Fibroblast of the aortic adventitia (primary cell): ENCODE measurements at regions not wholly inside any gene's neighbourhood (a gene's known extent, or its start where the extent isn't known, plus 50 kb on each side); places are given as distances from the start of the nearest gene placed in this dataset.
A peak's percentile ranks its signal among the peaks of the same experiment; 100 is the strongest.

Experiments used
- DNase-seq: peaks from one replicate; pipeline ENCODE4 v3.0.0-alpha.2; 2010; ENCODE audit warnings: low read depth
- H3K4me3 ChIP-seq: 2 replicates; pipeline ENCODE4 v1.5.1; 2011; ENCODE audit warnings: low read depth, mild to moderate bottlenecking, control low read depth, low read length, moderate library complexity
- TF ChIP-seq, protein P1 (sequence below): IDR thresholded peaks from 2 replicates; pipeline ENCODE4 v1.5.1; 2011; ENCODE audit warnings: mild to moderate bottlenecking, low read length, control low read depth, inconsistent platforms; ENCODE audit not compliant: insufficient read depth

DNA sequence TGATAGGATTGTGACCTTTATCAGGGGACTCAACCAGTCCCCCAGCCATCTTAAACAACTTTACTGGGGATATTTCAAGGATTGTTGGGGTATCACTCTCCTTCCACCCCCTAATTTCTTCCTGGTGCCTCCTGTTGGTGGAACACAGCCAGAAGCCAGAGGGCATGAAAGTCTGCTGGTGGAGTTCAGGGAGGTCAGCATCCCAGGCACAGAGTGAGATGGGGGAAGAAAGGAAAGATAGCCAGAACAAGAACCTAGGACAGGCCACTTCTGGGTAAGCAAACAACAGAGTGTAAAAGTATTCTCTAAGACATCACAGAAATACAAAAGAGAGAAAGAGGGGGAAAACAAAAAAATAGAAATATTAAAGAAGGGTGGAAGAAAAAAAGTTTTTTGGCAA lies 101.8 kb downstream of the SPRY2 start:
- H3K4me3 ChIP-seq, result no peak overlapping the region
- TF ChIP-seq, protein P1, sequence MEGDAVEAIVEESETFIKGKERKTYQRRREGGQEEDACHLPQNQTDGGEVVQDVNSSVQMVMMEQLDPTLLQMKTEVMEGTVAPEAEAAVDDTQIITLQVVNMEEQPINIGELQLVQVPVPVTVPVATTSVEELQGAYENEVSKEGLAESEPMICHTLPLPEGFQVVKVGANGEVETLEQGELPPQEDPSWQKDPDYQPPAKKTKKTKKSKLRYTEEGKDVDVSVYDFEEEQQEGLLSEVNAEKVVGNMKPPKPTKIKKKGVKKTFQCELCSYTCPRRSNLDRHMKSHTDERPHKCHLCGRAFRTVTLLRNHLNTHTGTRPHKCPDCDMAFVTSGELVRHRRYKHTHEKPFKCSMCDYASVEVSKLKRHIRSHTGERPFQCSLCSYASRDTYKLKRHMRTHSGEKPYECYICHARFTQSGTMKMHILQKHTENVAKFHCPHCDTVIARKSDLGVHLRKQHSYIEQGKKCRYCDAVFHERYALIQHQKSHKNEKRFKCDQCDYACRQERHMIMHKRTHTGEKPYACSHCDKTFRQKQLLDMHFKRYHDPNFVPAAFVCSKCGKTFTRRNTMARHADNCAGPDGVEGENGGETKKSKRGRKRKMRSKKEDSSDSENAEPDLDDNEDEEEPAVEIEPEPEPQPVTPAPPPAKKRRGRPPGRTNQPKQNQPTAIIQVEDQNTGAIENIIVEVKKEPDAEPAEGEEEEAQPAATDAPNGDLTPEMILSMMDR, result no peak
- DNase-seq, result no peak

DNA sequence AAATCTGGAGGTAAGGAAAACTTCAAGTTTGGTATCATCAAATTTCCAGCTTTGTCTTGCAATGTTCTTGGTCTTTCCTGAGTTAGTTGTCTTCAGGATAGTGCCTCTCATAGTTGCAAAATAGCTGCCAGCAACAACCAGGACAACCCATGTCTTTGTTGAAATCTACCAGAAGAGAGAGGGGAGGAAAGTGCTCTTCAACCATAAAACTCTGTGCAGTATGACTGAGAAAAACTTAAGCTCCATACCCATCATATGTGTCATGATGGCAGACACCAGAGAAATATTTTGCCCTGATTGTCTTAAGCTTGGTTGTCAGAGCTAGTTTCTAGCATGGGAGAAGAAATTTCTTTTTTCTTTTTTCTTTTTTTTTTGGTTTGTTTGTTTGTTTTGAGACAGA lies 103.3 kb downstream of the SPRY2 start:
- H3K4me3 ChIP-seq, result no peak overlapping the region
- TF ChIP-seq, protein P1, result no peak
- no peak for DNase-seq

DNA sequence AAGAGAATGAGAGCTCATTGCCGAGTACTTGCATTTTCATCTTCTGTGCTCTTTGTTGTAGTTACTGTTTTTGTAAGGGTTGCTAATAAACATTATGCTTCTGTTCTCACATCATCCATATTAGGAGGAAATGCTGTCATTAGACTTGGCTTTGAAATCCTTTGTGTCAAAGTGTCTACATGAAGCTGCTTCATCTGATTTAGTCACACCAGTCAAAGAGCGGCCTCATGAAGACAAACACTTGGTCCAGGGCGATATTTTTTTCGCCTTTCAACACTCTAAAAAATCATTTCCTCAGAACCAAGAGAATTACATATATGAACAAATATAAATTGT lies 105.0 kb downstream of the SPRY2 start:
- TF ChIP-seq, protein P1, result no peak
- no peak for DNase-seq
- no peak overlapping the region for H3K4me3 ChIP-seq

DNA sequence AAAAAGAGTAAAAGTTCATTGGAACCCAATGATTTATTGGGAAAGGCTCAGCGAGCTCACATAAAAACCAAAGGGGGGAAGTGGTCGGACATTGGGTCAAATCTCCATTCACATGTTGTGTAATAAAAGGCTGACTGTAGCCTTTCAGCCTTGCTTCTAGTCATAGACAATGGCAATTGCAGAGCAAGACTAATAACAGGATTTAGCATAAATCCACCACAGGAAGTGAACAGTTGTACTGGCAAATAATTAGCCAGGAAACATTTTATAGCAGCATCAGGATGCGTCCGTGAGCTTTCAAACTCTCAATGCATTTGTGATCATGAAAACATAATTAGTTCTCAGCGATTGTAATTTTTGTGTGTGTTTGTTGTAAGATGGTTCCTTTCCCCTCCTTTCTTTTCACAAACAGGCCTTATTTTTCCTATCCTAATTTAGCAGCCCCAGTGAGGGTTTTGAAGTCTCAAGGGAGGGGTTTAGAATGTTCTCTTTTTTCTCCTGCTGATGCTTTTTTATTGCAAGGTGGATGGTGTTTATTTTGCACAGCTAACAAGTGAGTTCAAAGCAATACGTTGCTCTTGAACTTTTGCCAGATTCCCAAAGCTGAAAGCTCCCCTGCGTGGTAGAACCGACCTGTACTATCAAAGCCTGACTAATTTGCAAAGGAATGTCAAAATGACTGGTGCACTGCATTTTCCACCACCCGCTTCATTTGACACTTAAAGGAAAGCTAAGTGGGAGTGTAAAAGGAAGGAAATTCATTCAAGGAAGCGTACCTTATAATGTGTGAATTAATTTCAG lies 105.6 kb downstream of the SPRY2 start:
- TF ChIP-seq, protein P1, result no peak
- no peak overlapping the region for H3K4me3 ChIP-seq
- no peak for DNase-seq

DNA sequence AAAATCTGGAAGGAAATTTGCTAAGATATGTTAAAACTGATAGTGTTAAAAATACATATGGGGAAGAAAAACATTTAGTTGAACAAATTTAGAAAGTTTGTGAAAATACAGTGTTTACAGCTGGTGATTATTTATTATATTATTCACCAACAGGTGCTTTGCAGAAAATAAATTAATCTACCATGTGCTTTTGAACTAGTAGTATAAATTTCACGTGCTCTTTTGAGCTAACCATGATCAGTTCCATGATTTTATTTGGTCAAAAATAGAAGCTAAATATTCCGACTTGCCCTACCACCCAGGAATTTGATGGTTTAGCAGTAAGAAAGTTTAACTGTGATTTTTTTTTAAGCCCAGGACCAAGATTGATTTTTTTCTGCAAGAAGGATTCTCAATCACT lies 113.3 kb downstream of the SPRY2 start:
- no peak overlapping the region for H3K4me3 ChIP-seq
- DNase-seq, result no peak
- TF ChIP-seq, protein P1, result no peak

DNA sequence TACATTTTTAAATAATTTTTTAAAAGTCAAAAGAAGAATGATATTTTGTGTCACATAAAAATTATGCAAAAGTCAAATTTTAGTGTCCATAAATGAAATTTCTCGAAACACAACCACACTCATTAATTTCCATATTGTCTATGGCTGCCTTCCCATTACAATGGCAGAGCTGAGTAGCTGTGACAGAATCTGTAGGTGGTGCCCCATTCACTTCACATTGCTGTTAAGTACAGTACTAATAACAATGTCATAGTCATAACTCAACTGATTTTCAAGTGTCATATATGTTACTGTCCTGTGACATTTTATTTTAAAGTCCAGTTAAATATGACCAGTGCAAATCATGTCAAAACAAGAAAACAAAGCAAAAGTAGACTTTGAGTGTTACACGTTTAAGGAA lies 114.3 kb downstream of the SPRY2 start:
- TF ChIP-seq, protein P1, result no peak
- no peak for DNase-seq
- no peak overlapping the region for H3K4me3 ChIP-seq

DNA sequence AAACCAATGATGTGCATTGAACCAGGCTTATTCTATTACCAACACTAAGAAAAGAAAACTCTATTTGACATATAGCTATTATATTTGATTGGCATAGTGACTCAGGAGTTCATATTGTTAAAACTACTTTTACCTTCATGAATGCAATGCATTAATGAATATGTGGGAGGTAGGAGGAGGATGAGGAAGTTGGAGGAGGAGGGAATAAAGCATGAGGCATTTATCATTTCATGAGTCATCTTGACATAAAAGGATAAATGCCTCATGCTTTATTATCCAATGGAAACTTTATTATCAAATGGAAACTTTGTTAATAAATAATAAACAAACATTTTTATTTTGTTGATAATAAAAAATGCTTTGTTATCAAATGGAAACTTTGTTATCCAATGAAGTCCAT lies 116.5 kb downstream of the SPRY2 start:
- DNase-seq, result peak; percentile 43
- no peak overlapping the region for H3K4me3 ChIP-seq
- TF ChIP-seq, protein P1, result no peak
